Stimulated activated CD8-positive, alpha-beta memory T cell treated with anti-CD3 and anti-CD28 coated beads, Interleukin-15, amount 100 ng/mL, for 1 hour (primary cell): ENCODE measurements at regions not wholly inside any gene's neighbourhood (a gene's known extent, or its start where the extent isn't known, plus 50 kb on each side); places are given as distances from the start of the nearest gene placed in this dataset.

ENCODE experiments used
- DNase-seq: peaks from one replicate; pipeline ENCODE4 v3.0.0-alpha.2; 2020; ENCODE audit warnings: low read depth

DNA sequence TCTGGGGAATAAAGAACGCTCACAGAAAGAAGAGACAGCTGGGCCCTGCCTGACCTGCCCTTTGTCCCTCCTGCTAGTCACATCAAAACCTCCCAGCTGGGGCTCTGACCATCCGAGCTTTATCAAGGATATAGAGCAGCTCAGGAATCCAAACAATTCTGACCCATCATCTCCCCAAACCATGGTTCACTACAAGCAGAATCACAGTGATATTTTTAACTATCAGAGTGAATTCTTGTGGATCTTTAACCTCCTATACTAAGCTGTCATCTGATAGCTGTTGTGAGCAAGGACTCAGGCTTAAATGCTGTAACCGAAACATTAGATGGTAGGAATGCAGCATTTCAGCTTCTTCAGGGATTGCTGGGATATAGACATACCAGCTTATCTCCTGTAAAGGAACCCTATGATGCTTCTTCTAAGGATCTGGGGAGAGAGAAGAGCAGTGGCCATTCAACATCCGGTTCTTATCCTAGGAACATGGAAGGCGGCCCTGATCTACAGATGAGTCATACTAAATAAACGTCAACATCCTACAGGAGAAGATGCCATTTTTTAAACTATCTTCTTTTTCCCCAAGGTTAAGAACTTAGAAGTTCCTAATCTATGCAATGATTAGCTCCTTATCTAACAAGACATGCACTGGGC, 84.7 kb upstream of the AKIP1 start:
- no peak for DNase-seq

DNA sequence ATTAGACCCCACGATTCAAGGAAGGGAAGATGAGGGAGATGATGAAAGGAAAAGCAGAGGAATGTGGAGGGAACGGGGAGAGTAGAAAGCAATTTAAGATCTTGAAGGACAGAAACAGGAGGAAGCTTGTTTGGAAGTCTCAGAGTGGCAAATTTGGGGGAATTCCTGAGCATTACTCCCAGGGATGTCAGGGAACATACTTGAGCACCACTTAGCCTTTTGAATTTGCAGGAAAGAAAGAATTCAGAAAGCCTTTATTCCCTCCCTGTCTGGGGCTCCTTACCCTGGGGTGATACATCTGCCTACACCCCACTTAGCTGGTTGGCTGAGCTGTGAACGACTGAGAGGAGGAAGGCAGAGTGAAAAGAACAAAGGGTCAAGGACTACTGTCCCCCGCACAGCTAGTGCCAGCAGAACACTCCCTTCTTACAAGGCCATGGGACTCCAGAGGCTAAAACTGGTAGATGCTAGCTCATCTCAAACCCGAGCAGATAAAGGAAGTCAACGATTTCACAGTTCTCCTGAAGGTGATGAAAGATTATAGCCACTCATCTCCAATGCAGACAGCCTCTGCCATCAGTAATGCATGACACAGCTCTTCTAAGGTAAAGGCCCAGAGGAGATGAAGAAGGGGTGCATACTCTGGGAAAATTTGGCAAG, 84.0 kb upstream of the AKIP1 start:
- DNase-seq = no peak

- DNase-seq = no peak
These were observed 82.9 kb upstream of the AKIP1 start for GRCh38 chr11:8828046-8828445.

GRCh38 chr11:8828580-8829361, 82.2 kb upstream of the AKIP1 start:
- no peak for DNase-seq

GRCh38 chr11:8829556-8829955, 81.4 kb upstream of the AKIP1 start:
- DNase-seq = no peak

GRCh38 chr11:8830641-8831040, 80.3 kb upstream of the AKIP1 start:
- no peak for DNase-seq

DNA sequence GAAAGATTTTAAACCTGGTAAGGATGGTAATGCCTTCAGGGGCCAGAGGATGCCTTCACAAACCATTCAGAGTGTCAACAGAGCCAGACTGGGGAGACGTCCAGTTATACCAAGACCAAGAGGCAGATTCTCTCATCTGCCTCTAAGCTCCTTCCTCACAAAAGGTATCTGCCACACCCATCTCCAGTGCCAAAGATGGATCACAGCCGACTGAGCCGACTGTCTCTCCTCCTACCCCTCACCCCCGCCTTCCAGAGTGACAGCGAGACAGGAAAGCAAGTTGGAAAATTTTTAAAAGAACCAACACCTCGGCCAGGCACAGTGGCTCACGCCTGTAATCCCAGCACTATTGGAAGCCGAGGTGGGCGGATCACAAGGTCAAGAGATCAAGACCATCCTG, 79.1 kb upstream of the AKIP1 start:
- DNase-seq = no peak

- DNase-seq = no peak
These were observed 78.3 kb upstream of the AKIP1 start for GRCh38 chr11:8832571-8833260.

GRCh38 chr11:8833568-8834315, 77.2 kb upstream of the AKIP1 start:
- no peak for DNase-seq

DNA sequence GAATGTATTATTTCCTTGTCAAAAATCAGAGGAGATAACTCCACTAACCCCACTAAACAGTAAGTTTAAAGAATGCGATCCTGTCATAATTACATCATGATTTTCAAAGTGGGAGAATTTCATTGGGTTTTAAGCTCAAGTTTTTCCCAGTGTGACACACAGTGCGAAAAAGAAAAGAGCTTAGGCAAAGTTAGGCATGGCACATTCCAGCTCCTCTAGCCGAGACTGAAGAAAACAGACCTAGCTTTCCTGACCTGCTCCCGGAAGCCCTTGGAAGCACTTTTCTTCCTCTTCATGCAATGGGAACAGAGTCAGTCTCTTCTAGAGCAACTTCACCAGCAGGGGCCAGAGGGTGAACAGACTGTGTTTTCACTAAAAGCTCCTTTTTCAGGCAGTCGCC, 76.6 kb upstream of the AKIP1 start:
- no peak for DNase-seq

DNA sequence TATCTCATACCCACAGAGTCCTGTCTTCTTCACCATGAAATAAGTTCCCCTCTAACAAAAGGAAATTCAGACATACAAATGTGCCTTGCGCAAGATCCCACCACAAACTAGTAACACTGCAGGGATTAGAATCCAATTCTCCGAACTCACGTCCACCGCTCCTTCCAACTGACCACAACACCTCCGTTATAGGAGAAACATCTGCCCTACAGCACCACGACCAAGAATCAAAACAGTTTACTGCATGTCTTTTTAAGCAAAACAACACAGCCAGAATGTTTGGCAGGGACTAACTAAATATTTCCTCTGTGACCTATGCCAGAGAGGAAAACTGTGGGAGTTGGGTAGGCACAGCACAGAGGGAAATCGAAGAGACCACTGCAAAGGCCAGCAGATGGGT, 72.7 kb upstream of the AKIP1 start:
- no peak for DNase-seq

DNA sequence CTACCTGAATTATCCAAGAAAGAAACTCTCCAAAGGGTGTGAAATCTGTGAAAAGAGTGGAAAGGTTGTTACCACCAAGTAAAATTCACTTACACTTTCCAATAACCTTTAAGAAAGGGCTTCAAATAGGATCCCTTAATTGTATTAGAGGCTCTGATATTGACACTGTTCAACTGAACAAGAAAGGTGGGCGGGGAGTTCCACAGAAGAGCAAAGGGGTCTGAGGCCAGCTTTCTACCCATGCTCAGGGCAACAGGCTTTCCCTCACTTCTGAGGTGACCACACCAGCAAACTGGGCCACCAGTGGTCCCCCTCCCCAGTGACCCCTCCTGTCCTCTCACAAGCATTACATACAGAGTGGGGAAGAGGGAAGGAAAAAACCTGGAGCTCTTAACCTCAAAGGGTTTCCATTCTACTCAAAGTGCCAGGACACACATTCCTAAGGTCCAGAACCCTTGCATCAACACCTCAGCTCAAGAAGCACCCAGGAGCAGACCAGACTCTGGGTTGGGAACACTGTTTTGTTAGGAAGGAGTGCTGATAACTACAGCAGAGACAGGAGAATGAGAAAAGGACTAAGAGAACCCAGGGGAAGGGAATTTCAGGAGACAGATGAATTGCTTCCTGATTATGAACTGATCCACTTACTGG, 71.6 kb upstream of the AKIP1 start:
- no peak for DNase-seq

- no peak for DNase-seq
These were observed 70.7 kb upstream of the AKIP1 start for GRCh38 chr11:8839957-8840945.

DNA sequence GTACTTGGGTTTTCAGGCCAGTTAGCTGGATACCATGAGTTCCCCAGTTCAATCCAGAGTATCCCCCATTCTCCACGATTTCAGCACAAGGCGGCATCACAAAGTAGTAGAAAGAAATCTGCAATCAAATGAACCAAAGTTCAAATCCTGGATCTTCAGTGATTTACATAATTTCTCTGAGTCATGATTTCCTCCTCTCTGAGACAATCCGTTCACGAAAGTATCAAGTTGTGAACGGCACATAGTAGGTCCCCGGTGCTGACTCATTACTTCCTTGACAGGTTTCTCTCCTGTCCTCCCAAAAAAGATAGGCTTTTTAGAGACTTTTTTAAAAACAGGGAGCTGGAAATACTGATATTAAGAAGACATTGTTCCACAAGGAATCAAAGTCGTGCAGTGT, 69.1 kb upstream of the AKIP1 start:
- DNase-seq = no peak

GRCh38 chr11:8858808-8859207, 52.2 kb upstream of the AKIP1 start:
- no peak for DNase-seq
